ENCODE measurements at regions not wholly inside any gene's neighbourhood (a gene's known extent, or its start where the extent isn't known, plus 50 kb on each side); places are given as distances from the start of the nearest gene placed in this dataset.

DNA sequence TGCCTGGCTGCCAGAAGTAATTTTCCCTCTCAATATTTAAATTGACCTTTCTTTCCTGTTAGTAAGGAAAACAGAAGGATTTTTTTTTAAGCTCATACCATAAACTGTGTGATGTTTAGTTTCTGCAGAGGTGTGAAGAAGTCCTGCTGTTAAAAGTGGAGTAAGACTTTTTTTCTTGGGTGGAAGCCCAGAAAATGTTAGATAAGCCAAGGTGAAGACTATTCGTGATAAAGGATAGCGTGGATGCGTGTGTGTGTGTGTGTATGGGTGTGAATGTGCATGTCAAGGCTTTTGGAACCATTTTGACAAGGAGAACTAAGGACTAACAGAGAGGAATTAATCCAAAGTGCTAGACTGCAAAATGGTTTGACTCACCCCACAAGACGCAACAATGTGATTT lies 152.9 kb upstream of the SEL1L start:
- no peaks in the 10 kb centered on the region for H3K79me2 ChIP-seq (ENCODE audit: insufficient read depth, low read depth, low read length)
- no peak for DNase-seq (ENCODE audit: low spot score)
- H3K9me2 ChIP-seq (ENCODE audit: insufficient read depth, low read length): no peaks in the 10 kb centered on the region
- H3K9me3 ChIP-seq (ENCODE audit: low read length): no peaks in the 10 kb centered on the region
- H3K4me3 ChIP-seq (ENCODE audit: low read depth, low read length, poor library complexity, severe bottlenecking): no peak overlapping the region
- ChIA-PET POLR2A (no interaction called here), CTCF (ENCODE audit: unreplicated experiment) (no interaction called here)
- no peak for TF ChIP-seq EZH2phosphoT487 (IDR thresholded peaks at IDR 0.05; ENCODE audit: borderline replicate concordance, low read depth, low read length)
- TF ChIP-seq, protein P1, sequence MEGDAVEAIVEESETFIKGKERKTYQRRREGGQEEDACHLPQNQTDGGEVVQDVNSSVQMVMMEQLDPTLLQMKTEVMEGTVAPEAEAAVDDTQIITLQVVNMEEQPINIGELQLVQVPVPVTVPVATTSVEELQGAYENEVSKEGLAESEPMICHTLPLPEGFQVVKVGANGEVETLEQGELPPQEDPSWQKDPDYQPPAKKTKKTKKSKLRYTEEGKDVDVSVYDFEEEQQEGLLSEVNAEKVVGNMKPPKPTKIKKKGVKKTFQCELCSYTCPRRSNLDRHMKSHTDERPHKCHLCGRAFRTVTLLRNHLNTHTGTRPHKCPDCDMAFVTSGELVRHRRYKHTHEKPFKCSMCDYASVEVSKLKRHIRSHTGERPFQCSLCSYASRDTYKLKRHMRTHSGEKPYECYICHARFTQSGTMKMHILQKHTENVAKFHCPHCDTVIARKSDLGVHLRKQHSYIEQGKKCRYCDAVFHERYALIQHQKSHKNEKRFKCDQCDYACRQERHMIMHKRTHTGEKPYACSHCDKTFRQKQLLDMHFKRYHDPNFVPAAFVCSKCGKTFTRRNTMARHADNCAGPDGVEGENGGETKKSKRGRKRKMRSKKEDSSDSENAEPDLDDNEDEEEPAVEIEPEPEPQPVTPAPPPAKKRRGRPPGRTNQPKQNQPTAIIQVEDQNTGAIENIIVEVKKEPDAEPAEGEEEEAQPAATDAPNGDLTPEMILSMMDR (conservative IDR thresholded peaks at IDR 0.05; ENCODE audit: low read length): no peak
- H3K4me1 ChIP-seq (ENCODE audit: insufficient read depth, low read length, poor library complexity, severe bottlenecking): no peaks in the 10 kb centered on the region
- H3K36me3 ChIP-seq (ENCODE audit: insufficient read depth, low read length): no peaks in the 10 kb centered on the region
- no peak overlapping the region for H2AFZ ChIP-seq (ENCODE audit: low read length)
- H3K27ac ChIP-seq (ENCODE audit: low read depth, low read length, poor library complexity, severe bottlenecking): no peak overlapping the region
- BruUV-seq (replicated peaks): no TSS peak
- intact Hi-C loops (cut with micrococcal nuclease; ENCODE audit: unreplicated experiment): no loop called here
- H3K4me2 ChIP-seq (ENCODE audit: low read length): no peak overlapping the region
- H4K20me1 ChIP-seq (ENCODE audit: insufficient read depth, low read length): no peaks in the 10 kb centered on the region

DNA sequence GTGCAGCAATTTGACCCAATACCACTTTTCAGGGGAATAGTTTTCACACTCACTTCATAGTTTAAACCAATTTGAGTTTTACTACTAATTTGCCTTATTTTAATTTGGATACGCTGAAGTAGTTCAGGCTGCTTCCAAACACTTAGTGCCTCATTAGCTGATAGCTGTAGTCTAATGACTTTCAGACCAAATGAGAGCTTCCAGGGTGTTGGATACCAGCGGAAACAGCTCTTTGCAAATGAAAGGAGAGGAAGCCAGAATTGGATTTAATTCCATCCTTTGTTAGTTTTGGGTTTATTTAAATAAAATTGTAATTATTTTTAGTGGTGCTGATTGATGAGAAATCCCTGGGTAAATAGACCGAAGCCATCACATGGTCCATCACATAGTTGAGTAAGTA lies 158.3 kb upstream of the SEL1L start:
- Histone ChIP-seq H2AFZ (ENCODE audit: low read length) (no peak overlapping the region), H3K9me2 (ENCODE audit: insufficient read depth, low read length) (no peaks in the 10 kb centered on the region), H3K4me3 (ENCODE audit: low read depth, low read length, poor library complexity, severe bottlenecking) (no peak overlapping the region), H3K79me2 (ENCODE audit: insufficient read depth, low read depth, low read length) (no peaks in the 10 kb centered on the region), H3K27ac (ENCODE audit: low read depth, low read length, poor library complexity, severe bottlenecking) (no peak overlapping the region), H3K36me3 (ENCODE audit: insufficient read depth, low read length) (no peaks in the 10 kb centered on the region), H3K4me1 (ENCODE audit: insufficient read depth, low read length, poor library complexity, severe bottlenecking) (no peaks in the 10 kb centered on the region), H3K9me3 (ENCODE audit: low read length) (no peaks in the 10 kb centered on the region), H4K20me1 (ENCODE audit: insufficient read depth, low read length) (no peaks in the 10 kb centered on the region), H3K4me2 (ENCODE audit: low read length) (no peak overlapping the region)
- BruUV-seq (replicated peaks): no TSS peak
- intact Hi-C loops (cut with micrococcal nuclease; ENCODE audit: unreplicated experiment): no loop called here
- ChIA-PET CTCF (ENCODE audit: unreplicated experiment) (no interaction called here), POLR2A (no interaction called here)
- no peak for DNase-seq (ENCODE audit: low spot score)
- no peak for TF ChIP-seq EZH2phosphoT487 (IDR thresholded peaks at IDR 0.05; ENCODE audit: borderline replicate concordance, low read depth, low read length)
- TF ChIP-seq, protein P1 (conservative IDR thresholded peaks at IDR 0.05; ENCODE audit: low read length): no peak

DNA sequence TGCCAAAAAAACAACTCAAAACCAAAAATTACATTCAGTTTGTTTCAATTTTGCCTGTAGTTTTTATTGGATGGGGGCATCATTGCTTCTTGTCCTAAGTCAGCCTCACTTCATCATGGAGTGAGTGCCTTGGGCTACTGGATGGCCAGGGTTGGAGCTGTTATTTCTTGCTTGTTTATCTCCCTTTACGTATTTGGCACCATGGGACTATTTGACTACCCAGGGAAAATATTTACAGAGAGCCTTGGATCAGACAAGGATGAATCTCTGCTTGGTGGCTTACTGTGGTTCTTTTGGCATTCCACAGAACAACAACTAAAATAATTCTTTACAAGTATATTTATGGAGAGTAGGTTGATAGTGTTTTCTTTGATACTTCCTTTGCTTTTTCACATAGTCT lies 160.8 kb upstream of the SEL1L start:
- no peaks in the 10 kb centered on the region for H3K36me3 ChIP-seq (ENCODE audit: insufficient read depth, low read length)
- H3K9me3 ChIP-seq (ENCODE audit: low read length): no peaks in the 10 kb centered on the region
- H3K4me2 ChIP-seq (ENCODE audit: low read length): no peak overlapping the region
- no peak for TF ChIP-seq EZH2phosphoT487 (IDR thresholded peaks at IDR 0.05; ENCODE audit: borderline replicate concordance, low read depth, low read length)
- TF ChIP-seq, protein P1 (conservative IDR thresholded peaks at IDR 0.05; ENCODE audit: low read length): no peak
- H3K9me2 ChIP-seq (ENCODE audit: insufficient read depth, low read length): no peaks in the 10 kb centered on the region
- DNase-seq (ENCODE audit: low spot score): no peak
- ChIA-PET CTCF (ENCODE audit: unreplicated experiment) (no interaction called here), POLR2A (interaction anchor here (0.7 kb wide), 1 partner anchor 244 kb away, joined by 4 read pairs; no protein-coding TSS in a partner anchor)
- H3K79me2 ChIP-seq (ENCODE audit: insufficient read depth, low read depth, low read length): no peaks in the 10 kb centered on the region
- H4K20me1 ChIP-seq (ENCODE audit: insufficient read depth, low read length): no peaks in the 10 kb centered on the region
- intact Hi-C loops (cut with micrococcal nuclease; ENCODE audit: unreplicated experiment): no loop called here
- no peak overlapping the region for H3K27ac ChIP-seq (ENCODE audit: low read depth, low read length, poor library complexity, severe bottlenecking)
- no peak overlapping the region for H2AFZ ChIP-seq (ENCODE audit: low read length)
- no TSS peak for BruUV-seq (replicated peaks)
- H3K4me3 ChIP-seq (ENCODE audit: low read depth, low read length, poor library complexity, severe bottlenecking): no peak overlapping the region
- H3K4me1 ChIP-seq (ENCODE audit: insufficient read depth, low read length, poor library complexity, severe bottlenecking): no peaks in the 10 kb centered on the region

Measured in OCI-LY7 (cell line).